Breast epithelium (tissue), 3 donors: ENCODE measurements at regions not wholly inside any gene's neighbourhood (a gene's known extent, or its start where the extent isn't known, plus 50 kb on each side); places are given as distances from the start of the nearest gene placed in this dataset.

Source experiments
- POLR2A ChIP-seq: fragments of 450-650 bp; IDR thresholded peaks from one replicate; pipeline ENCODE4 v1.6.1; 2016; ENCODE audit warnings: antibody characterized with exemption, mild to moderate bottlenecking, moderate library complexity
- POLR2AphosphoS5 ChIP-seq, 3 donors: sonication (generic); formaldehyde crosslinking; IDR thresholded peaks; one replicate each; pipeline ENCODE4 v1.6.1; 2017; ENCODE audit warnings: antibody characterized with exemption in 3 of 3
- TF ChIP-seq, protein P1 (sequence below), 3 donors: fragments of 450-650 bp; IDR thresholded peaks; one replicate each; pipeline ENCODE4 v1.5.1; 2016 to 2017; ENCODE audit warnings: antibody characterized with exemption in 3 of 3, mild to moderate bottlenecking in 3 of 3, moderate library complexity in 3 of 3

DNA sequence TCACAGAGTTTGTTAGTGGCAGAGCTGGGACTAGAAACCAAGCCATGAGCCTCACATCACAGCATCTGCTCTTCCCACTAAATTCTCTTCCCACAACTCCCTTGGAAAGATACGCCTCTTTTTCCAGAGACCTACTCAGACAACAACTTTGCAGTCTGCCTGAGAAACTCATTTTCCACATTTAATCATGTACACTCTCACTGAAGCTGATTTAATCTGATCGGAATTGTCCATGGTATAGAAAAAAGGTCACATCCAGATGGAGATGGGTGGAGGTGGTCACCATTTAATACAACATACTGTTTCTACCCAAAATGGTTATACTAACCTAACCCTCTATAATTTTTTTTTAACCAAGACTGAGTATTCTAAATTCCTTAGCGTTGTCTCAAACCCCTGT lies 366.2 kb downstream of the ENC1 start:
- TF ChIP-seq POLR2AphosphoS5 (IDR thresholded peaks at IDR 0.05) (no peak), POLR2A (no peak)
- TF ChIP-seq, protein P1, sequence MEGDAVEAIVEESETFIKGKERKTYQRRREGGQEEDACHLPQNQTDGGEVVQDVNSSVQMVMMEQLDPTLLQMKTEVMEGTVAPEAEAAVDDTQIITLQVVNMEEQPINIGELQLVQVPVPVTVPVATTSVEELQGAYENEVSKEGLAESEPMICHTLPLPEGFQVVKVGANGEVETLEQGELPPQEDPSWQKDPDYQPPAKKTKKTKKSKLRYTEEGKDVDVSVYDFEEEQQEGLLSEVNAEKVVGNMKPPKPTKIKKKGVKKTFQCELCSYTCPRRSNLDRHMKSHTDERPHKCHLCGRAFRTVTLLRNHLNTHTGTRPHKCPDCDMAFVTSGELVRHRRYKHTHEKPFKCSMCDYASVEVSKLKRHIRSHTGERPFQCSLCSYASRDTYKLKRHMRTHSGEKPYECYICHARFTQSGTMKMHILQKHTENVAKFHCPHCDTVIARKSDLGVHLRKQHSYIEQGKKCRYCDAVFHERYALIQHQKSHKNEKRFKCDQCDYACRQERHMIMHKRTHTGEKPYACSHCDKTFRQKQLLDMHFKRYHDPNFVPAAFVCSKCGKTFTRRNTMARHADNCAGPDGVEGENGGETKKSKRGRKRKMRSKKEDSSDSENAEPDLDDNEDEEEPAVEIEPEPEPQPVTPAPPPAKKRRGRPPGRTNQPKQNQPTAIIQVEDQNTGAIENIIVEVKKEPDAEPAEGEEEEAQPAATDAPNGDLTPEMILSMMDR (IDR thresholded peaks at IDR 0.05), result no peak
